Myocyte (in vitro differentiated cells): ENCODE measurements at regions not wholly inside any gene's neighbourhood (a gene's known extent, or its start where the extent isn't known, plus 50 kb on each side); places are given as distances from the start of the nearest gene placed in this dataset.

ENCODE experiments used
- DNase-seq: peaks from one replicate; pipeline ENCODE4 v3.0.0-alpha.2; 2012; ENCODE audit warnings: low read depth

- no peak for DNase-seq
These were observed 955.1 kb downstream of the DIAPH3 start for GRCh38 chr13:59208405-59209195.

GRCh38 chr13:59210543-59210942 is 953.2 kb downstream of the DIAPH3 start:
- DNase-seq, result no peak

GRCh38 chr13:59211606-59212005 is 952.1 kb downstream of the DIAPH3 start:
- no peak for DNase-seq

- DNase-seq, result no peak
These were observed 934.3 kb downstream of the DIAPH3 start for GRCh38 chr13:59229401-59229800.

GRCh38 chr13:59229861-59230260 is 933.9 kb downstream of the DIAPH3 start:
- no peak for DNase-seq

GRCh38 chr13:59230484-59231264 is 933.1 kb downstream of the DIAPH3 start:
- no peak for DNase-seq

GRCh38 chr13:59236309-59236919 is 927.3 kb downstream of the DIAPH3 start:
- DNase-seq, result no peak

- DNase-seq, result no peak
These were observed 926.8 kb downstream of the DIAPH3 start for GRCh38 chr13:59236944-59237343.

GRCh38 chr13:59247171-59247570 is 916.6 kb downstream of the DIAPH3 start:
- no peak for DNase-seq

GRCh38 chr13:59250336-59251189 is 913.2 kb downstream of the DIAPH3 start:
- DNase-seq, result no peak

- no peak for DNase-seq
These were observed 904.3 kb downstream of the DIAPH3 start for GRCh38 chr13:59259165-59260000.

- DNase-seq, result no peak
These were observed 901.7 kb downstream of the DIAPH3 start for GRCh38 chr13:59261928-59262488.

GRCh38 chr13:59263531-59263930 is 900.2 kb downstream of the DIAPH3 start:
- DNase-seq, result no peak

GRCh38 chr13:59266478-59267063 is 897.2 kb downstream of the DIAPH3 start:
- DNase-seq, result no peak

- no peak for DNase-seq
These were observed 894.3 kb downstream of the DIAPH3 start for GRCh38 chr13:59269476-59269875.

GRCh38 chr13:59270327-59270726 is 893.4 kb downstream of the DIAPH3 start:
- DNase-seq, result no peak

GRCh38 chr13:59274958-59275727 is 888.6 kb downstream of the DIAPH3 start:
- DNase-seq, result no peak

- DNase-seq, result no peak
These were observed 887.3 kb downstream of the DIAPH3 start for GRCh38 chr13:59276436-59276835.

GRCh38 chr13:59277106-59277505 is 886.6 kb downstream of the DIAPH3 start:
- DNase-seq, result no peak
